ENCODE measurements at regions not wholly inside any gene's neighbourhood (a gene's known extent, or its start where the extent isn't known, plus 50 kb on each side); places are given as distances from the start of the nearest gene placed in this dataset.

GRCh38 chr20:56762829-56763228, 133.7 kb downstream of the TFAP2C start:
- CTCF ChIA-PET = no interaction called here
- H3K9me3 Mint-ChIP-seq (ENCODE audit: unreplicated experiment) = no peaks in the 10 kb centered on the region
- H3K27me3 Mint-ChIP-seq (ENCODE audit: insufficient read depth, unreplicated experiment) = no peaks in the 10 kb centered on the region
- no peak overlapping the region for H3K27ac Mint-ChIP-seq (ENCODE audit: low read depth, unreplicated experiment)
- intact Hi-C loops (cut with micrococcal nuclease) = no loop called here
- H3K36me3 Mint-ChIP-seq (ENCODE audit: insufficient read depth, unreplicated experiment) = no peaks in the 10 kb centered on the region
- TF ChIP-seq CTCF (IDR thresholded peaks at IDR 0.05; ENCODE audit: unreplicated experiment) = no peak
- peaks cover 11% of the 10 kb centered on the region for H3K4me1 Mint-ChIP-seq (ENCODE audit: insufficient read depth, unreplicated experiment)
- H3K4me3 Mint-ChIP-seq (ENCODE audit: unreplicated experiment) = no peak overlapping the region
- no TSS peak for BruUV-seq (replicated peaks)
- DNase-seq (ENCODE audit: unreplicated experiment) = no peak
- POLR2A ChIA-PET = no interaction called here

GRCh38 chr20:56764671-56765070, 135.6 kb downstream of the TFAP2C start:
- TF ChIP-seq CTCF (IDR thresholded peaks at IDR 0.05; ENCODE audit: unreplicated experiment) = no peak
- ChIA-PET POLR2A (interaction anchor here (1.2 kb wide), 1 partner anchor 277 kb away, joined by 3 read pairs; no protein-coding TSS in a partner anchor), CTCF (no interaction called here)
- no peaks in the 10 kb centered on the region for H3K9me3 Mint-ChIP-seq (ENCODE audit: unreplicated experiment)
- H3K36me3 Mint-ChIP-seq (ENCODE audit: insufficient read depth, unreplicated experiment) = no peaks in the 10 kb centered on the region
- H3K27me3 Mint-ChIP-seq (ENCODE audit: insufficient read depth, unreplicated experiment) = no peaks in the 10 kb centered on the region
- intact Hi-C loops (cut with micrococcal nuclease) = no loop called here
- H3K4me1 Mint-ChIP-seq (ENCODE audit: insufficient read depth, unreplicated experiment) = peaks cover 11% of the 10 kb centered on the region
- no TSS peak for BruUV-seq (replicated peaks)
- H3K4me3 Mint-ChIP-seq (ENCODE audit: unreplicated experiment) = no peak overlapping the region
- no peak overlapping the region for H3K27ac Mint-ChIP-seq (ENCODE audit: low read depth, unreplicated experiment)
- no peak for DNase-seq (ENCODE audit: unreplicated experiment)

GRCh38 chr20:56765172-56766073, 136.3 kb downstream of the TFAP2C start:
- no TSS peak for BruUV-seq (replicated peaks)
- no peaks in the 10 kb centered on the region for H3K36me3 Mint-ChIP-seq (ENCODE audit: insufficient read depth, unreplicated experiment)
- no peak for TF ChIP-seq CTCF (IDR thresholded peaks at IDR 0.05; ENCODE audit: unreplicated experiment)
- ChIA-PET CTCF (interaction anchor here (1.4 kb wide), 1 partner anchor 10 kb away, joined by 3 read pairs; no protein-coding TSS in a partner anchor), POLR2A (interaction anchor here (0.7 to 1.3 kb wide), 5 partner anchors 17 to 277 kb away, joined by 3 to 6 read pairs (median 3); no protein-coding TSS in a partner anchor)
- H3K4me1 Mint-ChIP-seq (ENCODE audit: insufficient read depth, unreplicated experiment) = peaks cover 11% of the 10 kb centered on the region
- H3K27ac Mint-ChIP-seq (ENCODE audit: low read depth, unreplicated experiment) = peak overlapping the region; percentile 33
- H3K27me3 Mint-ChIP-seq (ENCODE audit: insufficient read depth, unreplicated experiment) = no peaks in the 10 kb centered on the region
- peak; percentile 85 for DNase-seq (ENCODE audit: unreplicated experiment)
- H3K9me3 Mint-ChIP-seq (ENCODE audit: unreplicated experiment) = no peaks in the 10 kb centered on the region
- intact Hi-C loops (cut with micrococcal nuclease) = no loop called here
- no peak overlapping the region for H3K4me3 Mint-ChIP-seq (ENCODE audit: unreplicated experiment)

GRCh38 chr20:56766528-56766927, 137.4 kb downstream of the TFAP2C start:
- TF ChIP-seq CTCF (IDR thresholded peaks at IDR 0.05; ENCODE audit: unreplicated experiment) = no peak
- Mint-ChIP-seq H3K27me3 (ENCODE audit: insufficient read depth, unreplicated experiment) (no peaks in the 10 kb centered on the region), H3K27ac (ENCODE audit: low read depth, unreplicated experiment) (no peak overlapping the region), H3K4me1 (ENCODE audit: insufficient read depth, unreplicated experiment) (peaks cover 11% of the 10 kb centered on the region), H3K4me3 (ENCODE audit: unreplicated experiment) (no peak overlapping the region), H3K36me3 (ENCODE audit: insufficient read depth, unreplicated experiment) (no peaks in the 10 kb centered on the region), H3K9me3 (ENCODE audit: unreplicated experiment) (no peaks in the 10 kb centered on the region)
- intact Hi-C loops (cut with micrococcal nuclease) = no loop called here
- POLR2A ChIA-PET = no interaction called here
- CTCF ChIA-PET = interaction anchor here (0.6 kb wide), 1 partner anchor 62 kb away, joined by 3 read pairs; no protein-coding TSS in a partner anchor
- no TSS peak for BruUV-seq (replicated peaks)
- no peak for DNase-seq (ENCODE audit: unreplicated experiment)
